ENCODE measurements at regions not wholly inside any gene's neighbourhood (a gene's known extent, or its start where the extent isn't known, plus 50 kb on each side); places are given as distances from the start of the nearest gene placed in this dataset.

- no peak for TF ChIP-seq RFX5 (IDR thresholded peaks at IDR 0.05; ENCODE audit: low read depth, low read length)
- no peak for TF ChIP-seq CTCF (conservative IDR thresholded peaks at IDR 0.05; ENCODE audit: low read depth, low read length)
- TF ChIP-seq ELK1 (IDR thresholded peaks at IDR 0.05; ENCODE audit: borderline replicate concordance, low read depth, low read length), result no peak
- TF ChIP-seq POLR2A (IDR thresholded peaks at IDR 0.05; ENCODE audit: low read depth, low read length), result no peak
- TF ChIP-seq CEBPB (IDR thresholded peaks at IDR 0.05; ENCODE audit: low read depth, low read length), result no peak
- TF ChIP-seq NFE2L2 (IDR thresholded peaks at IDR 0.05; ENCODE audit: low read depth, low read length), result no peak
- no peak for TF ChIP-seq SMC3 (IDR thresholded peaks at IDR 0.05; ENCODE audit: low read depth, low read length)
- TF ChIP-seq MXI1 (IDR thresholded peaks at IDR 0.05; ENCODE audit: borderline replicate concordance, low read depth, low read length), result no peak
These were observed 559.8 kb downstream of the QKI start for GRCh38 chr6:163974322-163974721.

Data from IMR-90 (cell line).